Adrenal gland (tissue), 9 donors: ENCODE measurements at regions not wholly inside any gene's neighbourhood (a gene's known extent, or its start where the extent isn't known, plus 50 kb on each side); places are given as distances from the start of the nearest gene placed in this dataset.

ENCODE experiments used
- DNase-seq, 7 donors: peaks; one replicate each; pipeline ENCODE4 v3.0.0-alpha.2; 2019 to 2020
- H3K27ac ChIP-seq, 5 donors: fragments of 200-600 bp; sonication (generic) in 4 of 5; 1 replicate in 3 of 5; 2 replicates in 2 of 5; pipeline versions ENCODE4 v1.5.1 to v1.8.0; 2016 to 2020; ENCODE audit warnings: mild to moderate bottlenecking in 1 of 5
- H3K27me3 ChIP-seq: fragments of 200-600 bp; 2 replicates; pipeline ENCODE4 v1.8.0; 2021
- H3K36me3 ChIP-seq, 2 donors: fragments of 200-600 bp; replicated peaks in 1 of 2; 1 replicate in 1 of 2; 2 replicates in 1 of 2; pipeline versions ENCODE4 v1.5.1 to v1.8.0; 2018 to 2022
- H3K4me1 ChIP-seq, 2 donors: fragments of 200-600 bp; replicated peaks in 1 of 2; 1 replicate in 1 of 2; 2 replicates in 1 of 2; pipeline versions ENCODE4 v1.5.1 to v1.8.0; 2018 to 2021
- H3K4me3 ChIP-seq, 4 donors: fragments of 200-600 bp; sonication (generic) in 3 of 4; one replicate each; pipeline ENCODE4 v1.5.1; 2016 to 2018
- H3K9me3 ChIP-seq, 3 donors: fragments of 200-600 bp; sonication (generic) in 1 of 3; replicated peaks in 1 of 3; 1 replicate in 2 of 3; 2 replicates in 1 of 3; pipeline versions ENCODE4 v1.5.1 to v1.8.0; 2016 to 2021
- CTCF ChIP-seq, 6 experiments: fragments of 450-650 bp in 4 of 6; fragments of 200-600 bp in 2 of 6; sonication (generic) in 1 of 6; IDR thresholded peaks; 1 replicate in 5 of 6; 2 replicates in 1 of 6; pipeline versions ENCODE4 v1.5.1 to v1.8.0; 2016 to 2021; ENCODE audit warnings: antibody characterized with exemption in 6 of 6, mild to moderate bottlenecking in 2 of 6, moderate library complexity in 1 of 6
- POLR2A ChIP-seq, 2 donors: fragments of 450-650 bp; IDR thresholded peaks; one replicate each; pipeline ENCODE4 v1.6.1; 2017; ENCODE audit warnings: antibody characterized with exemption in 2 of 2, mild to moderate bottlenecking in 2 of 2, moderate library complexity in 1 of 2
- WGBS, 4 donors: extraction: QIAGEN DNeasy Blood & Tissue Kit in 2 of 4; methylation state at CpG; one replicate each; pipeline versions ENCODE4 v1.1.5 to v1.1.7; 2013 to 2017; 5-methylcytosine and 5-hydroxymethylcytosine counted together
- intact Hi-C, 2 donors: fragments of 100-400 bp; cut with DNase I; formaldehyde crosslinking; loops; one replicate each; pipeline versions ENCODE4 v1.14.1 to v1.15.0; 2022 to 2023
- donor health status: healthy with polysubstance abuse.
- donor health status: Bipolar disorder and iron deficiency.
- donor health status: DM: yes; HTN: yes; CAD: no.
- donor health status: DM: no; HTN: no; CAD: no.
- donor health status: DM: no; HTN: no; CAD: no.

DNA sequence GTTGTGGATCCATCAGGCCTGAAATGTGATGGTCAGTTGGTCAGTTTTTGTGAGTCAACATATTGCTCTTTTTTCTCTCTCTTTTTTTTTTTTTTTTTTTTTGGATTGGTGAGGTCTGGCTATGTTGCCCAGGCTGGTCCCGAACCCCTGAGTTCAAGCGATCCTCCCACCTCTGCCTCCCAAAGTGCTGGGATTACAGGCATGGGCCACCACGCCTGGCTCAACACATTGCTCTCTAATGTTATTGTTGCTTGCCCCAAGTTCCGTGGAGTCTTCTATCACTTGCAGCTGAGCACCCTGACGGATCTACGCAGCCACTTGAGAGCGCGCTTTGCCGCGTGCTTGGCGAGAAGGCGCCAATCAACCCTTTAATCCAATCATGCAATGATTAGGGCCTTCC is 69.5 kb upstream of the DIO3 start:
- intact Hi-C loops: no loop called here
- no peaks in the 10 kb centered on the region for H3K27me3 ChIP-seq
- peak in 1 of 7 donors; percentile 1 for DNase-seq
- no peak overlapping the region for H3K27ac ChIP-seq
- H3K9me3 ChIP-seq: no peaks in the 10 kb centered on the region
- no peak overlapping the region for H3K4me3 ChIP-seq
- no peaks in the 10 kb centered on the region for H3K4me1 ChIP-seq
- H3K36me3 ChIP-seq: no peaks in the 10 kb centered on the region
- TF ChIP-seq POLR2A (IDR thresholded peaks at IDR 0.05): no peak
- TF ChIP-seq CTCF (IDR thresholded peaks at IDR 0.05): no peak
- WGBS, 4 donors: 91 to 92% (median 92%) methylated on average over 12 of the region's 12 CpGs

DNA sequence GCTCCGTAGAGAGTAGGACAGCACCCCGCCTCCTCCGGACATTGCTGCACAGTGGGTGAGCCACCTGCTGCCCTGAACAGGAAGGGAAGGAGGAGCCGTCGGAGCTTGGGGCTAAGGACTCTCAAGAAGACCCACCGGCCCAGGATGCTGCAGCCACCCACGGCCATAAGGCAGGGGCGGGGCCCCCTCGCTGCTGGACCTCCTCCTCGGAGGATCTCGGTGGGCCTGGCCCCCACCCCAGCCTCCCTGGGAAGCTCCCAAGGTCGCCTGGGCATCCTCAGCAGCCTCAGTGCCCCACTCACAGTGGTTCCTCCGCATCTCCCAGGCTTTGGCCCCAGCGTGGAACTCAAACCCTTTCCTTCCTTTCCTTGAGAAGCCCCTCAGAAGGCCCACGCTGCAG is 68.6 kb upstream of the DIO3 start:
- Histone ChIP-seq H3K27ac (no peak overlapping the region), H3K4me3 (no peak overlapping the region), H3K36me3 (no peaks in the 10 kb centered on the region), H3K27me3 (no peaks in the 10 kb centered on the region), H3K9me3 (no peaks in the 10 kb centered on the region), H3K4me1 (no peaks in the 10 kb centered on the region)
- no peak for TF ChIP-seq CTCF (IDR thresholded peaks at IDR 0.05)
- no peak for TF ChIP-seq POLR2A (IDR thresholded peaks at IDR 0.05)
- 67 to 75% (median 73%) methylated on average over 3 to 15 of the region's 15 CpGs for WGBS, 4 donors
- intact Hi-C loops: no loop called here
- DNase-seq: peak in 2 of 7 donors; percentile 2 to 9

- intact Hi-C loops: no loop called here
- Histone ChIP-seq H3K27ac (no peak overlapping the region), H3K4me3 (no peak overlapping the region), H3K4me1 (no peaks in the 10 kb centered on the region), H3K36me3 (no peaks in the 10 kb centered on the region), H3K9me3 (no peaks in the 10 kb centered on the region), H3K27me3 (no peaks in the 10 kb centered on the region)
- DNase-seq: no peak
- TF ChIP-seq CTCF (IDR thresholded peaks at IDR 0.05): no peak
- TF ChIP-seq POLR2A (IDR thresholded peaks at IDR 0.05): no peak
- WGBS, 4 donors: 65 to 84% (median 71%) methylated on average over 7 of the region's 7 CpGs
Measured at GRCh38 chr14:101494826-101495225, 66.5 kb upstream of the DIO3 start.

DNA sequence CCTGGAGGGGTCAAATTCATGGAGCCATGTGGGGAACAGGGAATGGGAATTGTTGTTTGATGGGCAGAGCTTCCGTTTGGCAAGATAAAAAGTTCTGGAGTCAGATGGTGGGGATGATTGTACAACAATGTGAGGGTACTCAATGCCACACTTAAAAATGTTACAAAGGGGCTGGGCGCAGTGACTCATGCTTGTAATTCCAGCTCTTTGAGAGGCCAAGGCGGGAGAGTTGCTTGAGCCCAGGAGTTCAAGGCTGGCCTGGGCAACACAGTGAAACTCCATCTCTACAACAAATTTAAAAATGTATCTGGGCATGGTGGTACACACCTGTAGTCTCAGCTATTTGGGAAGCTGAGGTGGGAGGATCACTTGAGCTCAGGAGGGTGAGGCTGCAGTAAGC is 66.0 kb upstream of the DIO3 start:
- Histone ChIP-seq H3K27me3 (no peaks in the 10 kb centered on the region), H3K4me3 (no peak overlapping the region), H3K9me3 (no peaks in the 10 kb centered on the region), H3K4me1 (no peaks in the 10 kb centered on the region), H3K27ac (no peak overlapping the region), H3K36me3 (no peaks in the 10 kb centered on the region)
- intact Hi-C loops: no loop called here
- 85 to 88% (median 87%) methylated on average over 3 of the region's 3 CpGs for WGBS, 4 donors
- TF ChIP-seq POLR2A (IDR thresholded peaks at IDR 0.05) (no peak), CTCF (IDR thresholded peaks at IDR 0.05) (no peak)
- no peak for DNase-seq
